Right kidney (tissue), 1 donor: ENCODE measurements at regions not wholly inside any gene's neighbourhood (a gene's known extent, or its start where the extent isn't known, plus 50 kb on each side); places are given as distances from the start of the nearest gene placed in this dataset.
"Not testable (repeated sequence)": the region's sequence is repeated elsewhere in the genome, so short reads cannot be mapped to it uniquely, and the experiment has no call there.

ENCODE experiments used
- DNase-seq: peaks from one replicate; pipeline ENCODE4 v3.0.0-alpha.2; 2016

DNA sequence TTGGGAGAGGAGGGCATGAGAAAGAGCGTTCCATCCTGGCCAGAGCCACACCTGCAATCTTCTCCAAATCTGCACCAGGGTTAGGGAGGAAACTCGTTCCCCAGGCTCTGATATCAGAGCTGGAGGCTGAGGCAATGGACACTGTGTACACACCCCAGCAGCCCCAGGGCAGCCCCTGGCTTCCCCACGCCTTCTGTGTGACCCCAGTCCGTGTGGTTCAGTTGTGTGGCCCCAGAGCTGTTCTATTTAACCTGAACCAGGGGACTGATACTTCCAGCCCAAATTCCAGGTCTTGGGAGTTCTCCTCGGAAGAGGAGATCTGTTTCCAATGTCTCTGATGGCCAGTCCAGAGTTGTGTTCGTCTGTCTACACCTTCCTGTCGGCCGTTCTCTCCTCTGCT lies 242.6 kb upstream of the EXOC2 start:
- no peak for DNase-seq

DNA sequence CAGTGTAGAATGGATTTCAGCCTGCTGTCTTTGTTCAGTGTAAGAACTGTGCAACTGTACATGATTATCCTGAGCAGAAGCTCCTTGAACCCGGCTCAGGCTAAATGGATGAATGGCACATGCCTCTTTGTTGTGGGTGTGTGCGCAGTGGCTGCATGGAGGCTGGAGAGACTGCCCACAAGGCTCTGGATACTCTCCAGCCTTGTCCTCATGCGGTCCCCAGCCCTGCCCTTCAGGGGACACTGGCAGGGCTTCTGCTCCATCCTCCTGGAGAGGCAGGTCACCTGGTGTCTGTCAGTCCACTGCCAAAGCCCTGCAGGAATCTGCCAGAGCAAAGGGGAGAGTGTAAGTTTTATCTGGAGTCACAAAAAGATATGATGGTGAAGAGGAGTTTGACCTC lies 241.7 kb upstream of the EXOC2 start:
- DNase-seq, result no peak

DNA sequence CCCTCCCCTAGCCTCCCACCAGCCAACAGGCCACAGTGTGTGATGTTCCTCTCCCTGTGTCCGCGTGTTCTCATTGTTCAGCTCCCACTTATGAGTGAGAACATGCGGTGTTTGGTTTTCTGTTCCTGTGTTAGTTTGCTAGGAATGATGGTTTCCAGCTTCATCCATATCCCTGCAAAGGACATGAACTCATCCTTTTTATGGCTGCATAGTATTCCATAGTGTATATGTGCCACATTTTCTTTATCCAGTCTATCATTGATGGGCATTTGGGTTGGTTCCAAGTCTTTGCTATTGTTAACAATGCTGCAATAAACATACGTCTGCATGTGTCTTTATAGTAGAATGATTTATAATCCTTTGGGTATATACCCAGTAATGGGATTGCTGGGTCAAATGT lies 239.0 kb upstream of the EXOC2 start:
- not testable (repeated sequence) for DNase-seq

DNA sequence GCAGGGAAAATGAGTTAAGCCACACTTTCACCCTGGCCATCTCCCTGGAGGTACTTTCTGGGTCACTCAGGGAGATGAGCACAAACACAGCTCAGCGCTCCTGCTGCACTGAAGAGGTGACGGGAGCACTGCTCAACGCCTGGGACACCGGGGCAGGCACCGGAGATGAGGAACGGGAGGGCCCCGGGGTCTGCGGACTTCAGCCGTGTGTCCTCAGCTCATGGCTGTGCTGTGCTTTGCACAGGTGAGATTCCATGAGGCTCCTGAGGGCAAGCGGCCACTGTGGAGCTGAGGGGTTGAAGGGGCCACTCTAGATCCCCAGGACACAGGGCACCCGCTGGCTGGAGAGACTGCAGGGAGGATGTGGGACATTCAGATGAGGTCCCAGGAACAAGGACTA lies 234.2 kb upstream of the EXOC2 start:
- no peak for DNase-seq

DNA sequence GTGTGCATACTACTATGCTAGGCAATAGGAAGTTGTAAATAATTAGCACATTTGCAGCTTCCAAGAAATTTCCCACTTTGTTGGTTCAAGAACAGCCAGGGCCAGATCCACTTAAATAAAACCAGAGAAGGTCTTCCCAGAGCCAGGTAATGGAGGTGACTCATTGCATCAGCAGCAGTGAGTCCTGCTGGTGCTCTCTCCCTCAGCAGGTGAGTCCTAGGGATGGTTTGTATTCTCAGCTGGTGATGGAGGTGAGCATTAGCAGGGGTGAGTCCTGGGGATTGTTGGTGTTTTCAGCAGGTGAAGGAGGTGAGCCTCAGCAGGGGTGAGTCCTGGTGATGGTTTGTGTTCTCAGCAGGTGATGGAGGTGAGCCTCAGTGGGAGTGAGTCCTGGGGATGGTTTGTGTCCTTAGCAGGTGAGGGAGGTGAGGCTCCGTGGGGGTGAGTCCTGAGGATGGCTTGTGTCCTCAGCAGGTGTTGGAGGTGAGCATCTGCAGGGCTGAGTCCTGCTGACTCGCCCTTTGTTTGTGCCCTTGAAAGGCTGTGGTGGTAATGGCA lies 232.8 kb upstream of the EXOC2 start:
- DNase-seq, result no peak

DNA sequence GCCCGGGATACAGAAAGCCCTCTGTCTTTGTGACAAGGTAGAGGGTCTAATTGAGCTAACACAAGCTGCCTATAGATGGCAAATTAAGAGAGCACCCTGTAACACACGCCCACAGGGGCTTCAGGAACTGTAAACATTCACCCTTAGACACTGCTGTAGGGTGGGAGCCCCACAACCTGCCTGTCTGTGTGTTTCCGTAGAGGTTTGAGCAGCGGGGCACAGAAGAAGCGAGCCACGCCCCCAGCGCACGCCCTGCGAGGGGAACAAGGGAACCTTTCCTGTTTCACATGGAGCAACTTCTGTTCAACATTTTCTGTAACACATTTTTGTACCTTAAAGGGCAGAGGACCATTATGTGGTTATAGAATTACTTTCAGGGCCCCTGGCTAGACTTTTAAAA lies 231.7 kb upstream of the EXOC2 start:
- DNase-seq, result no peak

GRCh38 chr6:921400-921799 lies 228.5 kb upstream of the EXOC2 start:
- DNase-seq, result no peak

- DNase-seq, result no peak
These were observed 227.6 kb upstream of the EXOC2 start for GRCh38 chr6:920512-920911.

- no peak for DNase-seq
These were observed 226.6 kb upstream of the EXOC2 start for GRCh38 chr6:919500-919899.

DNA sequence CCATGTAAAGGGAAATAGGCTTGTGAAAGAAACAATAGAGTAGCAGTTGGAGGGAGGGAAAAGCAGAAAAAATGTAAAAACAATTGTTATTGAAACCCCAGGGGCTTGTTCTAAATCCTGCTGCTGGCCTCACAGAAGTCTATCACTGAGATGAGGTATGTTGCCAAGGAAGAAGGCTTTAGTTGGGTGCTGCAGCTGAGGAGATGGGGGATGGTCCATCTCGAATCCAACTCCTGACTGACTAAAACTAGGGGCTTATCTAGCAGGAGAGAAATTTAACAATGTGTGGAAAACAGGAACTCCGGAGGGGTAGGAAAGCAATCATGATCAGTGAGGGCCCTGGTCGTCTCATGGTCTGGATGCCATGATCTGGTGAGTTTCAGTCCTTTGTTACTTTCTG lies 225.0 kb upstream of the EXOC2 start:
- DNase-seq, result no peak

GRCh38 chr6:917296-917695 lies 224.4 kb upstream of the EXOC2 start:
- no peak for DNase-seq

GRCh38 chr6:916131-916530 lies 223.2 kb upstream of the EXOC2 start:
- DNase-seq, result no peak

GRCh38 chr6:912871-913835 lies 220.2 kb upstream of the EXOC2 start:
- peak; percentile 24 for DNase-seq

DNA sequence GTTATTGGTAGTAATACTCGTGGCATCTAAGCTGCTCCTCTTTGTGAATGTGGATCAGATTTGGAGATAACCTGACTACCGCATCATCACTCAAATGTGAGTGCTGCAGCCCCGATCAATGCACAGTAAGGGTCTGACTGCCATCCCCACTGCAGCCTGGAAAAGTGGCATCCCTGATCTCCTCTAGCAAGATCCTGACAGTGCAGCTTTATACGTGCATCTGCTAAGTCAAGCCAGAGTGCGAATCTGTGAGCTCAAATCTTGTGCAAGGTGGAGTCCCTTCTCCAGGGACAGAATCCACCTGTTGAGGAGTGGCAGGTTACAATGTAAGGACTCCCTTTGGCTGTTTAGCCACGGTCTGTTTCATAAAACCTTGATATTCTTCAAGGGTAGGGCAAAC lies 215.0 kb upstream of the EXOC2 start:
- DNase-seq, result no peak

GRCh38 chr6:906920-907319 lies 214.0 kb upstream of the EXOC2 start:
- DNase-seq, result no peak

GRCh38 chr6:905556-905955 lies 212.6 kb upstream of the EXOC2 start:
- no peak for DNase-seq

DNA sequence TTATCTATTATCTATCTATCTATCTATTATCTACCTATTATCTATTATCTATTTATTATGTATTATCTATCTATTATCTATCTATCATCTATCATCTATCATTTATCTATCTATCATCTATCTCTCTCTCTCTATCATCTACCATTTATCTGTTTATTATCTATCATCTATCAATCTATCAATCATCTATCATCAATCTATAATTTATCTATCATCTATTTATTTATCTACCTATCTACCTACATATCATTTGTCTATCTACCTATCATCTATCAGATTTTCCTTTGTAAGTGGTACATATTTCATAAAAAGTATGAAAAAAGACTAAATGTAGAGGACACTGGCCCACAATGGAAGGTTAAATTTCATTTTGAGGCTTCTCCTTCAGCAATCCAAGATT lies 212.1 kb upstream of the EXOC2 start:
- no peak for DNase-seq

DNA sequence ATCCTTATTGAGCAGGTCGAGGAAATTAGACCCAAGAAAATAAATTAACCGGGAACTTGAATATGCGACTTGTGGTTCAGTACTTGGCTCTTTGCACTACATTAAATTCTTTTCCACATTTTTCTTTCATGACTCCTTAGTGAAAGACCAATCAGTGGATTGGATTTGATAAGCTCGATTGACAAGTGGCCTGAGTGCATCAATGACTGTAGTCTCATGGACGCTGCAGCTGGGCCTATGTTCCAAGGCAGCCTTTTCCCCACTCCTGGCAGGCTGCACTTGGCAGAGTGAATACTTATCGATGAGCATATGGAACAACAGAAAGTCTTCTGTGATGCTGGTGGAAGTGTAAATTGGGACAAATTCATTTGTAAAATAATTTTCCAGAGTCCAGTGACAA lies 210.8 kb upstream of the EXOC2 start:
- DNase-seq, result no peak

DNA sequence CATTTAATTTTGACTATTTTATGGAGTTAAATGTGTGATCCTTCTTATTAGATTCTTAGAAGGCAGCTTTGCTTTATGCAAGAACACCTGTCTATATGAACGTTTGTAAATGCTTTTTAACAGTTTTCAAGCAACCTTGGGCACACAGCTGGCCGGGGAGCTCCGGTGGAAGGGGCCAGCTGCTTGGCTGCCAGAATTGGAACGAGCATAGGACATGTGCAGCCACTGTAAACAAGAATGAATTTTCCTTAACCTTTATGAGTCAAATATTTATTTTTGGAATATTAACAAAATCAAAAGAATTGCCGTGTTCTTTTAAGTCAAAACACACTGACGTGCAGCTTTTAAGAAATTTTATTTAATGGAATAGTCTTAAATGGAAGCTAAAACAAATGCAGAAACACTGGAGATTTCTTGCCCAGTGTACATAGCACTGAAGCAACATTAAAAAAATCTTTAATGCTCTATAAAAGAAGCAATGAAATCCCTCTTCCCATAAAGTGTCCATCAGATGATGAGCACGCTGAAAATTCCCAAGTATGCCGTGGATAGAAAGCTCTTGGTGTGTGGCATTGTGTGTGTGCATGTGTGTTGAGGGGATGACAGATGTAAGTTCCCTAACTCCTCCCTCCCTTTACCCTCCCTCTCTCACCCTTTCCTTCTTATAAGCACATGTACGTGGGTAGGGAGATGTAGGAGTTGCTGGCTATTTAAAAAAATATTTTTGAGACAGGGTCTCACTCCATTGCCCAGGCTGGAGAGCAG lies 208.9 kb upstream of the EXOC2 start:
- DNase-seq, result no peak

DNA sequence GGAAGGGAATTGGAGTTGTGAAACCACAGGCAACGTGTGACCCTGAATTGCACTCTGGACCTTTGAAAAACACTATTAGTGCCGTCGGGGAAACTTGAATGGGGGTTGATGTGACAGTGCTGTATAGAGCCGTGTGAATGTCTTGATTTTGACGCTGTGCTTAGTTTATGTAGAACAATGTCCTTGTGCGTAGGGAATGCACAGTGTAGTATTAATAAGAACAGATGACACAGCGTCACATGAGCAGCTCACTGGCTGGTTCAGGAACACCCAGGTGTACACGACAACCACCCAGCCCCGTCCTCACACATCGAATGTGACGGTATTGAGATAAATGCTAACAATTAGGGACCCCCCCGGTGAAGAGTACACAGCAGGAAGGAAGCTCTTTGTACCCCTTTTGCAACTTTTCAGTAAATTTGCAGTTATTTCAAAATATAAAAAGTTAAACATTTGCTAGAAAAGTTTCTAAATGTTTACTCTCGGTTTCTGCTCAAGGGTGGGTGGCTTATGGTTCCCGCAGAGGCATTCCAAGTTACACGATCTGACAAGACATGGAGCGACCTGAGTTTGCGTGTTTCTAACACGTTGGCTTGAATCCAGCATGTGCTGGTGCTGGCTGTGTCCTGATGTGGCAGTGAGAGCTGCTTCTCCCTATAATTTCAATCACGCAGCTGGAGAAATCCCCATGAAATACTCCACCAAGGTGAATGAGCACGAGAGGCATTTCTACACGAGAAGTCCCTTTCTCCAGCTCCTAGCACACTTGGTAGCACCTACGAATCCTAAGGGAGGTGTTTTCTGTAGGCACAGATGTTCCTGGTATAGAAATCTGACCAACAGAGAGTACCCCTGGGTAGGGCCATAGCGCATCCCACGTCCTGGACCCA lies 208.0 kb upstream of the EXOC2 start:
- no peak for DNase-seq

DNA sequence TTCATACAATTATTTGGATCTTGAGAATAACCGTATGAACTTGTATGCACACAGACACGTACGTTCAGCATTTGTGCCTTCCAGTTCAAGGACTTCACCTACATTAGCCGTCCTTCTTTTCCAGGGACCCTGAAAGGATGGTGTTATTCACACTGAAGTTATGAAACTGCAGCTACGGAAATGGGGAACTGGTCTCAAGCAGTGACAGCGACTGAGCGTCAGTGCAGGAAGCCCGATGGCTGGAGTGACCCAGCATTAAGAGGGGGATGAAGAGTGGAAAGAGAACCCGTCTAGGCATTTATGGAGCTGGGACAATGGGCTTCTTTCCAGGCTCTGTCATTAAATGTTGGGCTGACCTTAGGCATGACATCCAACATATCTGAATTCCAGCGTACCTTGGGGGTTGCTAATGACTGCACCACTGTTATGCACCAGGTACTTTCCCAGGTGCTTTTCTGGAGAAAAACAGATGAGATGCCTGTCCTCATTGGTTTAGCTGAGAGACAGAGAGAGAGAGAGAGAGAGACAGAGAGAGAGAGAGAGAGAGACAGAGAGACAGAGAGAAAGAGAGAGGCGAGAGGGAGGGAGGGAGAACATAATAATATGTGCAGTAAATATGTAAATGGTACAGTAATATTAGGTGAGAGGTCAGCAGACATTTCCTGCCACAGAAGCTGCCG lies 204.7 kb upstream of the EXOC2 start:
- DNase-seq, result no peak

- no peak for DNase-seq
These were observed 201.3 kb upstream of the EXOC2 start for GRCh38 chr6:894274-894673.
